ENCODE measurements at regions not wholly inside any gene's neighbourhood (a gene's known extent, or its start where the extent isn't known, plus 50 kb on each side); places are given as distances from the start of the nearest gene placed in this dataset.
A peak's percentile ranks its signal among the peaks of the same experiment; 100 is the strongest.

GRCh38 chr10:10294881-10295529 is 722.7 kb upstream of the CELF2 start:
- no peak for DNase-seq

GRCh38 chr10:10295537-10295936 is 722.1 kb upstream of the CELF2 start:
- DNase-seq, result no peak

- no peak for DNase-seq
These were observed 715.0 kb upstream of the CELF2 start for GRCh38 chr10:10302689-10303088.

- DNase-seq, result no peak
These were observed 710.6 kb upstream of the CELF2 start for GRCh38 chr10:10307036-10307435.

- no peak for DNase-seq
These were observed 710.1 kb upstream of the CELF2 start for GRCh38 chr10:10307551-10307950.

GRCh38 chr10:10310498-10310897 is 707.2 kb upstream of the CELF2 start:
- no peak for DNase-seq

- no peak for DNase-seq
These were observed 705.7 kb upstream of the CELF2 start for GRCh38 chr10:10311966-10312365.

GRCh38 chr10:10313149-10313835 is 704.4 kb upstream of the CELF2 start:
- peak; percentile 65 for DNase-seq

- no peak for DNase-seq
These were observed 703.0 kb upstream of the CELF2 start for GRCh38 chr10:10314626-10315025.

GRCh38 chr10:10315989-10316388 is 701.7 kb upstream of the CELF2 start:
- no peak for DNase-seq

- DNase-seq, result peak; percentile 11
These were observed 700.5 kb upstream of the CELF2 start for GRCh38 chr10:10317151-10317550.

- DNase-seq, result no peak
These were observed 698.8 kb upstream of the CELF2 start for GRCh38 chr10:10318856-10319255.

- DNase-seq, result peak; percentile 96
These were observed 696.7 kb upstream of the CELF2 start for GRCh38 chr10:10320956-10321355.

GRCh38 chr10:10326116-10326515 is 691.6 kb upstream of the CELF2 start:
- DNase-seq, result peak; percentile 4

- peak; percentile 85 for DNase-seq
These were observed 689.7 kb upstream of the CELF2 start for GRCh38 chr10:10327934-10328333.

GRCh38 chr10:10330418-10330817 is 687.3 kb upstream of the CELF2 start:
- peak; percentile 85 for DNase-seq

GRCh38 chr10:10332786-10333185 is 684.9 kb upstream of the CELF2 start:
- peak; percentile 18 for DNase-seq

- DNase-seq, result no peak
These were observed 684.0 kb upstream of the CELF2 start for GRCh38 chr10:10333622-10334021.

- DNase-seq, result no peak
These were observed 679.3 kb upstream of the CELF2 start for GRCh38 chr10:10338339-10338738.

- DNase-seq, result peak; percentile 26
These were observed 671.1 kb upstream of the CELF2 start for GRCh38 chr10:10346390-10347150.

- DNase-seq, result no peak
These were observed 667.6 kb upstream of the CELF2 start for GRCh38 chr10:10350050-10350449.

- no peak for DNase-seq
These were observed 666.2 kb upstream of the CELF2 start for GRCh38 chr10:10351451-10351850.

GRCh38 chr10:10353326-10353868 is 664.3 kb upstream of the CELF2 start:
- no peak for DNase-seq
